GM21717 (cell line): ENCODE measurements at regions not wholly inside any gene's neighbourhood (a gene's known extent, or its start where the extent isn't known, plus 50 kb on each side); places are given as distances from the start of the nearest gene placed in this dataset.
"Not testable (repeated sequence)": the region's sequence is repeated elsewhere in the genome, so short reads cannot be mapped to it uniquely, and the experiment has no call there.

Experiments used
- ATAC-seq: cut with Tn5 transposase; IDR thresholded peaks from one replicate; pipeline ENCODE4 v1.9.1; 2021; ENCODE audit warnings: mild to moderate bottlenecking, moderate library complexity; ENCODE audit not compliant: unreplicated experiment

DNA sequence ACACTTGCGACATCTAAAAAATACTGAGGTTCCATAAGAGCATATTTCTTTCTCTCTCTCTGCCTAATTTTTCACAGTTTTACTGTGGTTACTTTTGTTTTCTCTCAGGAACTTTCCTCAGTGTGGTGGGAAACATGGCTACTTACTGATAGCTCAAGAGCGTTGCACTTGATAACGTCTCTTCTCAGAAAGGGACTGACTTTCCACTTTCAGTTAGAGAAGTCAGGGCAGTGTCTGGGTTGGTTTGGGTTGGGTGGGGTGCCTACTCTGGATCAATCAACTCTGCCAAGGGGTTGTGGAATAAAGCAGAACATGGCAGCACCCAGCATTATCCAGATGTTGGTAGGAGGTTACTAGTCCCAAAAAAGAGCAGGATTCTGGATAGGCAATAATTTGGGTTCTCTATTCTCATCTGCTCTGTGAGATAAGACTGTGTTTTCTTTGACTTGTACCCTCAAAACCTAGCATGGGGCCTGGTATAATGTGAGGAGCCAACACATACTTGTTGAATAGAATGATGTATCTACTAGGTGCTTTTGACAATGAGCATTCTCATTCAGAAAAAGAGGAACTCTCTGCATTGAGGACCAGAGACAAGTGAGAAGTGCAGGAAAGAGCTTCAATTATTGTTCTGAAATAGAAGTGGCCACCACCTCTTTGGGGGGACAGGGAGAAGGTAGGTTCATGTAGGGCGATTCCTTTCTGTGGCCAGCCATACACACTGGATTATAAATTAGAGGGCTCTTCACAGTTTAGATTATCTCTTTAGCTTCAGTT lies 315.7 kb downstream of the REEP3 start:
- no peak for ATAC-seq

DNA sequence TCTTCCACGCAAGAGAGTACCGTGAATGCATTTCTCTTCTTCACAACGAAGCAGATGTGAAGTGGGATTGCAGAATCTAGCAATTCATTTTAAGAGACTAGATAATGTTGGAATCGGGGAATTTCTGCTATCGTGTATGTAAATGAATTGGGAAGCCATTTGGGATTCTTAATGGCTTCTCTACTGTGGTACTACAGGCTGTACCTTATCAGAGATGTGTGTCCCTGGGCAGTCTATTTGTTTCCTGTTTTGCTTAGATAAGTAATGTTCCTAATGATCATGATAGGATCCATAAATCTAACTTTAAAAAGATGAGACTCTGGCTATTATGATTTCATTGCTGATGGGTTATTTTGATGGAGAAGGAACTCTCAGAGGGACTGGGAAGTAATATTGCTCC lies 320.6 kb downstream of the REEP3 start:
- no peak for ATAC-seq

DNA sequence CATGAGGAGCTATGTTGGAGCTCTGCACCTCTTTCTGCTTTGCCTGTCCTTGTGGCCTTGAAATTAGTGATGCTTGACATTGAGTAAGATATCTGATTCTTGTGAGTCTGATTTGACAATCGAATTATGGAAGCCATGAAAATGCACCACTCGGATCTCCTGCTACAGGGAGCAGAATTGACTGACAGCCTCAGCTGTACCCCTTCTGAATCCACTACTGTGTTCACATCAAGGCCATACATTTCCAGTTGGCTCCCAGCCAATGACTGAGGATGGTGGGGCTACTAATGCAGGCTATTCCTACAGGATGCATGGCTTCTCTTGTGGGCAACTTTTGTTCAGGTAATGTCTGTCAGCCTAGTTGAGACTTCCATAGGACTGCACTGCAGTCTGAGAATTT lies 321.9 kb downstream of the REEP3 start:
- ATAC-seq: no peak

DNA sequence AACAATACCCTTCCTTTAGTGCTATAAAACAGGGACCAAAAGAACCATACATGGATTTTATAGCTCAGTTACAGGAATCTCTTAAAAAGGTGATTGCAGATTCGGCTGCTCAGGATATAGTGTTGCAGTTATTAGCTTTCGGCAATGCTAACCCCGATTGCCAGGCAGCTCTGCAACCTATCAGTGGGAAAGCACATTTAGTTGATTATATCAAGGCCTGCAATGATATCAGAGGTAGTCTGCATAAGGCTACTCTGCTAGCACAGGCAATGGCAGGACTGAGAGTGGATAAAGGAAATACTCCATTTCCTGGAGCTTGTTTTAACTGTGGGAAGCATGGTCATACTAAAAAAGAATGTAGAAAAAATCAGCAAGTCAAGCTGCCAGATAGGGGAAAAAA lies 327.7 kb downstream of the REEP3 start:
- ATAC-seq: not testable (repeated sequence)

DNA sequence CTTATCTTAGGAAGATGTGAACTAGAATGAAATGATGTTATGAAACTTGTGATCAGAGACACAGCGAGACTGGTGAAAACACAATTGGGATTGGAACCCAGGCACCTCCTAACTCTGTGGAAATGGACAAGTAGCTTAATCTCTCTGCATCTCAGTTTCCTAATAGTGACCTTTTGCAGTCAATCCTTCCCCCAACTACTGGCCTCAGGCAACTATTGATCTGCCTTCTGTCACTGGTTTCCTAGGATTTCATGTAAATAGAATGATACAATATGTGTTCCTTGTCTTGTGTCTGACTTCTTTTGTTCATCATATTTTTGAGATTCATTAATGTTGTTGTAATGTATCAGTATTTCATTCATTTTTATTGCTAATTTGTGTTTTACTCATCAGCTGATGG lies 341.7 kb downstream of the REEP3 start:
- ATAC-seq: no peak

DNA sequence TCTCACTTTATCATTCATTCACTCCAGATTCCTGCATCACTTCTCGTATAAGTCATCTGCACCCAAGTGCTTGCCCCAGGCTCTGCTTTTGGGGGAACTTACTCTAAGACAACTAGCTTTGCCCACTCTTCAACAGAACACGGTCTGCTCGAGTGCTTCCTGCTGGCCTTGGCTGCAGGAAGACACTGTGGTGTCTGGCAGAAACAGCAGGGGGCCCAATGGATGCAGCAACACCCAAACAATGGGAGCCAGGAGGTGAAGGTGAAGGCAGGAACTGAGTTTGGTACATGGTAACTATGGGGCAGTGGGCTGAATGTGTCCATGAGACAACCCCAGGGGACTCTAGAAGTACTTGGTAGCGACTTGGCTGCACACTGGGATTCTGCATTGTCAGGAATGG lies 344.0 kb downstream of the REEP3 start:
- no peak for ATAC-seq

DNA sequence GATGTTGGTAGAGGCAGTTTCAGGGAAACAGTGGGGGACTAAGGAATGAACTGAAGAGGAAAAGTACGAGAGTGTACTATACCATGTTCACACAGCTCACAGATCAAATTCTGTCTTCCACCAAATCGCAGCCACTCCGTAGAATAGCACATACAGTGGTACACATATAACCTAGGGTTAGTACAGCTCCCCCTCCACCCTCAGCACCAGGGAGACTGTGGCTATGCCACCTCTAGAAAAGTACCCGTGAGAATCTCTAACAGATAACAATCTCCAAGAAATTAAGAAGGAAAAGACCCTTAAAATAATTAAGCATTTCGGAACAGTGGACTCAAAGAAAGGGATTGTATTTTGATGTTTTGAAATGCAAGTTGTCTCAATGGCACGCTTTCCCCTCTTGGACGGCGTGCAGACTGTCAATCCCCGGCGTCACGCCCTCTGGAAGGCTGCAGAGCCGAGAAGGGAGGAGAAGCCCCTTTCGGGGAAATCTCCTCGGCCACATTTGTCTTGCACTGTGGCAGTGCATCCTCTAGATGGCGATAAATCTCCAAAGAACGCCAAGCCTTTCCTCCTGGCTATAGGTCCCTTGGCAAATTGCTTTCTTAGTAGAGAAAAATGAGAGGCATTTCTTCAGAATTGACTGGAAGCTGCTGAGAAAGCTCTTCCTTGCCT lies 345.0 kb downstream of the REEP3 start:
- ATAC-seq: peak; percentile 88

DNA sequence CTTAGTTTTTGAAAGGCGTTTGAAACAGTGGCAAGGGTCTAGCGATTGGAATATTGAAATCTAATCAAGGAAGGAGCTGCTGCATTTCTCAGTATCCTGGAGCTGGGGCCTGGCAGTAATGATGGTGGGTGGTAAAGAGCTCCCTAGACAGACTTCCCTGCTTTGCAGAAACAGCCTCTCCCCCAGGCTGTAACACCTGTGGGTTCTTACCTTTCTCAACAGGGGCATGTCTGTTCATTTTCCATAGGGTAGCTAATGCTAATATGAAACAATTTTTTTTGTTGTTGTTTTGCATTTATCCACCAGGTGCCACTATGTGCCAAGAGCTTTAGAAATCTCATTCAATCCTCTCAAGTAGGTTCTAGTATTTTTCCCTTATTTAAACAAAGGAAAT lies 345.5 kb downstream of the REEP3 start:
- ATAC-seq: peak; percentile 63

DNA sequence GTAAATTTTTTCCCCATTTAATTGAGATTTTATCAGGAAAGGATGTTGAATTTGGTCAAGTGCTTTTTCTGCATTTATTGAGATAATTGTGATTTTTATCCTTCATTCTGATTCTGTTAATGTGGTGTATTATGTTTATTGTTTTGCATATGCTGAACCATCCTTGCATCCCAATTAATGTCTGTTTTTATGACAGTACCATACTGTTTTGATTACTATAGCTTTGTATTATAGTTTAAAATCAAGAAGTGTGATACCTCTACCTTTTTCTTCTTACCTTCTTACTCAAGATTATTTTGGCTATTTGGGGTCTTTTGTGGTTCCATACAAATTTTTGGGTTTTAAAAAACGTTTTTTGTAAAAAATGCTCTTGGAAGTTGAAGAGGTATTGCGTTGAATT lies 357.2 kb downstream of the REEP3 start:
- ATAC-seq: no peak

DNA sequence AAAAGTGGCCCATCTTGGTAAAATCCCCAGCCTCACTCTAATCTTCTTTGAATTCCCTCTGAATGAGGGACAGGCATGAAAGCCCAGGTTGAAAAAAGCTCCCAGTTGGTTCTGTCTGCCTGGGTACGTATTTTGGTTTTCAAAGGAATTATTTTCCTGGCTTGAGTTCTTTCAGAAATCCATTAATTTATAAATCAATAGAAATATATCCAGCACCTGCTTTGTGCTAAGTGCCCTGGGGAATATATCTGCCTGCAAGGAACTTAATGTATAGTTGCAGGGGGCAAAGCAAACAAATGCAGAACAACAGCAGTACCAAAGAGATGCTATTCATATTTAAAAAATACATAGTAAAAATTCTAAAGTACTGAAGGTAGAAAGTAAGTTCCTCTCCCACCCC lies 362.7 kb downstream of the REEP3 start:
- ATAC-seq: no peak

DNA sequence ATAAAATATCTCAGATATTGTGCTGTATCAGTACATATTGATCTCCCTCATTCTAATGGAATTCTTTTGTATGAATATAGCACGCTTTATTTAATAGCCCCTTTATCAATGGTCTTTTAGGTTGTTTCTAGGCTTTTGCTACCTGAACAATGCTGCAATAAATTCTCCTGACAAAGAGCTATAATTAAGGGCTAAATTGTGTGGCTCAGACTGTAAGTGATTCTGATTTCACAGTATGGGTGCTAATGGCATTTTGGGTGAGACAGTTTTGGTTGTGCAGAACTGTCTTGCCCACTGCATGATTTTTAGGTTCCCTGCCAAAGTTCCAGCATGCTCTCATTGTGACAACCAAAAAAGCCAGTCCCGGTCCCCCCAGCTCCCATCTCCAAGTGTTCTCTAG lies 363.2 kb downstream of the REEP3 start:
- ATAC-seq: no peak

DNA sequence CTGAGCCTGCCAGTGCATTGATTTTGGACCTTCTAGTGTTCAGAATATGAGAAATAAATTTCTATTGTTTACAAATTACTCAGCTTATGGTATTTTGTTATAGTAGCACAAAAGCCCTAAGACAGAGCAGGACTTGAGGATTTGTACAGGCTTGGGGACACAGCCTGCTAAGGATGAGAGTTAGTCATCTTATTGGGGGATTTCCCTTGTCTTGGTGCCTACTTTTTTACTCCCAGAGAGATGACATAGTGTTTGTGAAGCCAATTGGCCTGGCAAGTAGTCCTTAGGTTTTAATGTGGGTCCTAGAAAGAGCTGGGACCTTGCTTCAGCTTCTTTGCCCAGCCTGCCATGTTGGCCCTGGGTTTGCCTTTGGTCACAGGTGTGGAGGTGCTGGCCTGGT lies 364.0 kb downstream of the REEP3 start:
- no peak for ATAC-seq

DNA sequence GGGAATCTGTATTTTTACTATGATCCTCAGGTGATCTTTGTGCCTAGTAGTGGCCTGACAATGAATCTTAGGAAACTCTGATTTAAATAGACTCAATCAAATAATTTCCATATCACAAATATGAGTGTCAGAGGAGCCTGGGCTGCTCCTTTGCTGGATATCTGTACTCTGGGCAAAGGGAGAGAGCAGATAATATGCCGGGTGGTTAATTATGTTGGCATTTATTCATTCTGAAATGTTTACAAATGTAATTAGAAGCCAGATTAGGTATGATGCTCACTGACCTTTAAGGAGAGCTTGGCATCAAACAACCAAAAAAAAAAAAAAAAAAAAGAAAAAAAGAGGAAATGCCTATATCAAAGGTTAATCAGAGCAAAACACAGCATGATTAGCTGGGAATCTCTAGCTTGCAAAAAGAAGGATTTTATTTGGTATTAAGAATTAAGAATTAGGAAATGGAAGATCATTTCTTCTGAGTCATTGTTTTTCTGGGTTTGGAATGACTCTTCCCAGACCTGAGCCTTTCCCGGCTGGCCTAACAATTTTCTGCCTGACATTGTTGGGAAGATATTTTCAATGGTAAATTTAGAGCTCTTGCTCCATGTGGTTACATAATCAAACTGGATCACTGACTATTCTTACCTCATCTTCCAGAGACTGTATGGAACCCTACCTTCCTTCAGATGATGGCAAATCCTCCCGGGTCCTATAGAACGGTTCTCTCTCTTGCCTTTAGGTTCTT lies 365.3 kb downstream of the REEP3 start:
- ATAC-seq: no peak

DNA sequence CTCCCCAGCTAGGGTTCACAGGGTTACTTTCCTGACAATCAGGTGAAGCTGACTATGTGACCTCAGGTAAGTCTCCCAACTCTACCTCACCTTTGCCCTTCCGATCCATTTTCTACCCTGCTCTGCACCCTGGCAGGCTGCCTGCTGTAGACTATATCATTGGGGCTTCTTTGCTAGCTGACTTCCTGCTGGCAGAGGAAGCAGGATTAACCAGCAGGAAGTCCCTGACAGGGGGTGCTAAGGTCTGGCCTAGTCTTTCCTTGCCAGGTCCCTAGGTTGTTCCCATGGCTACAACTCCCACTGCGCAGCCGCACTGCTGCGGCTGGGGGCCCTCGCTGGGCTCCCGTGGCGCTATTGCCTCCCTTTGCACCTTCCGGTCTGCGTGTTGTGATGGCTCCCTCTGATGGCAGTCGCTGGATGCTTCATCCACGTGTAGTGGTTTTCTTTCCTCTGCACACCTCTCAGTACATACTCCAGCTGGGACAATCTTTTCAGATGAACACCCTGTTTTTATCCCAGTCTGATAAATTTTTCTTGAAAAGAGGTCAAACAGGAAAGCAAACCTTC lies 365.9 kb downstream of the REEP3 start:
- no peak for ATAC-seq

DNA sequence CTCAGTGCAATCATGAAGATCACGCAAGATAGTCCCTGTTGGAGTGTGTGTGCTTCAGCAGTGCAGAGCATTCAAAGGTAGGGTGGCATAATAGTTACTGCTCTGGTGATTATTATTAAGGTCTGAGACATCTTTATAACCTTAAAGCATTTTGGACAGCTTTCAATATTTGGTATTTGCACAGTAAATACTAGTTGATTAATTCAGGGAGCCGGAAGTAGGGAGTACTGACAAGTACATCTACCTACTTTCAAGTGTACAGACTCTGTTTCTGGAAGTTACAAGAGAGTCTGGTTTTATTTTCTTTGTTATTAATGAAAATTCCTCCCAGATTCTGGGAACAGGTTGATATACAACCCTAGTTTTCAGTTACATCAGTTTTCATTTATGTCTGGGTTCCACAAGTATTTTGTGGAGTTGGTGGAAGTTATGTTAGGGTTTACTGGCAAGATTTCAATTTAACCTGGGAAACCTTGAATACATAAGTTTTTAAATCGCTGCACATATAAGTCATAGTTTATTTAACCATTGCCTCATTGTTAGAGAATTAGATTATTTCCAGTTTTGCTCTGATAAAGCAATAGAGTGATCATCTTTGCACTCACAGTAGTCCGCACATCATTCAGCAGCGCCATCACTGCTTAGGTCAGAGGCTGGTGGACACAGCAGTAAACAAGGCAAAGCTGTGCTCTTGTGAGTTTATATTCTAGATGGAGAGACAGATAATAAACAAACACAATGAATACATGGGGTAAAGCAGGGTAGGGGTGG lies 366.6 kb downstream of the REEP3 start:
- no peak for ATAC-seq

DNA sequence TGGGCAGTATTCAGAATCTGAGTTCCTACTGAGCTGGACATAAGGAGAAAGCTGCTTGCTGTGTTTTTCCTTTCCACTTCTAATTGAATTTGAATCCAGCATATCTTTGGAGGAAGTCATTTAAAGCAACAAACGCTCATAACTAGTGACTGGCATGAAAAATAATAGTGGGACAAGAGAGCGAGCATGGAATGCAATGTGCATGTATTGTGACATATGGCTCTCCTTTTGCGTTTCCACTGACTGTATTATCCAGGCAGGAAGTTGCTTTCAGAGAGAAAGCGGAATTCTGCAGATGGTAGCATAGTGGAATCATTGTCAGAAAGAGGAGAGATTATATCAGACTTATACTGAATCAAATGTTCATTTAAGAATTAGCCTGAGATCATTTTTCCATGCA lies 368.6 kb downstream of the REEP3 start:
- ATAC-seq: no peak

DNA sequence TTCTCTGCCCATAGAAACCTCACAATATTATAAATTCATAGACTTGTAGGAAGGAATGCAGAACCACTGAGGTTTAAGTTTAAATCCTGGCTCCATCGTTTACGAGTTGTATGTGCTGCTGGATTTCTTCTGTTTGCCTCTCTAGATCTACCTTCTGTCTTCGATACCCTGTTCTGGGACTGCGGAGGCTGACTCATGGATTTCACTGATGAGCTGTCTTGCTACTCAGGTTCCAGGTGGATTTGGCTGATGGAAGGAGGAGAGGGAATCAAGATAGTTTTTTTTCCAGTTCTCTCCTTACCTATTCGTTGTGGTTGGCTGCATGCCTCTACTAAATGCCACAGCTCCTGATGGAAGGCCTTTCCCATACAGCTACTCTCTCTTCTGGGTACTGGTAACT lies 375.8 kb downstream of the REEP3 start:
- ATAC-seq: no peak

DNA sequence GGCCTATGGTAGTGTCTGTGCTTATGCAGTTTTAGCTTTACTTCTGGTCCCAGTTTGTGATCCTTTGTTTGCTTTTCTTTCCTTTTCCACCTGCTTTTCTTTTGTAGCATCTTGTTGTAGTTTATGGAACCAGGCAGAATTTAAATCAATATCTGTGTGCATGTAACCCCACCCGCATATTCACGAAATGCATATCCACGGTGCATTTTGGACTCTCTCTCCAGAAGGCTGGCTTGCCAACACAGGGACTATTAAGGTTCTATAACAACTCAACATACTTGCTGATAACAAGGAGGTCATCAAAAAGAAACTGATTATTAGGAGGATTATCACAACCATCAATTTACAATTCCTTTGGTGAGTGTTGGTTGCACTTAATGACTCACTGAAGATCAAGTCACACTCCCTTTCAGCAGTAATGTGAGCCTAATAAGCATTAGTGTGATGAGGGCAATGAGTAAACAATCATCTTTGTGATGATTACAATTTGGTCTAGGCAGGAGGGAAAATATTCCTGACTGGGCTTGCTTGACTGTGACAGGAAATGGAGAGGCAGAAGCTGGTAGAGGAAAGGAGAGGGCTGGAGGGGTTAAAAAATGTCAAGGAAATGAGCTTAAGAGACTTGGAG lies 378.6 kb downstream of the REEP3 start:
- ATAC-seq: no peak

DNA sequence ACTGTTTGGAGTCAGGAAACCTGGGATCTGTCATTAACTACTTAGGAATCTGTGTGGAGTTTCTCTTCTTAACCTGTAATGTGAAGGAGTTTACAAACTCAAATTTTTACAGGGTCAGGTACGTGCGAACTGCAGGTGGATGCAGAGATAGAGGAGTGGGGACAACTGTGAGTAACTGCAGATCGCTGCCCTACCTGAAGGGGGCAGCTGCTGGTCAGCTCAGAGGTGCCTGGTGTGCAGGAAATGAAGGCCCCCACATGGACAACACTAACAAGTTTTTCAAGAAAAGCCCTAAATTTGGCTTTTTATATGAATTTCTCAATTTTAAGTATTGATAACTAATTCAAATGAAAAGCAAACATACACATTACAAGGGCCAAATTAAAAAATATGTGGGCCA lies 380.0 kb downstream of the REEP3 start:
- no peak for ATAC-seq

DNA sequence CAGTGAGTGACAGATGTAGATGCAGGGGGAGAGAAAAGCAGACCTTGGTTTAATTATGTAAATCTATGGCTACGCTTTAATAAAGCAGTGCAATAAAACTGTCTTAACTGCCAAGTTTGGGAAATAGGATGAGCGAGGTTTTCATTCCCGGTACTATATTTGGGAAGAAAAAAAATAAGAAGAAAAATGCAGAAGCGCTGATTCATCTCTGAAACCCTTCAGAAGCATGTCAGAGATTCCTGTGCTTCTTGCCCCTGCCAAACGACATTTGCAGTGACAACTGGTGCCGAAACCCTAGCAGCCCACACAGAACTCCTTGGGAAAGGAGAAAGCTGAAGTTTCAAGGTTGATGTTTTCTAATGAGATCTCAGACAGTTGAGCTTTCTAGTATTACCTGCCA lies 380.7 kb downstream of the REEP3 start:
- ATAC-seq: no peak

DNA sequence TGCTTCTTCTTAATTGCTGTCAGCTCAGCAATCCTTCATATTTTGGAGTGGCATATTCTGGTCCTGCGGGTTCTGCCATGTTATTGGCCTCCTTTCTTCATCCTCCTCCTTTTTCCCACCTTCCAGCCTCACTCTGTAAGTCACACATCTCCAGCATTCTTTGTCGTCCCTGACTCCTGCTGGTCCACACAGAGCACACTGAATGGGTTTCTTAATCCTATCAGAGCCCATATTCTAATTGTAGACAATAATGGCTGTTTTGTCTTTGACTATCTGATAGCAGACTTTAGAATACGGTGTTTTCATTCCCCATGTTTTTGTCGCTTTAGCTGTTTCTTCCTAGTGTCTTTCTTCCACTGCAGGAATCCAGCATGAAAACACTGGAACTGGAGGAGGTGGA lies 389.6 kb downstream of the REEP3 start:
- no peak for ATAC-seq
